ENCODE measurements at regions not wholly inside any gene's neighbourhood (a gene's known extent, or its start where the extent isn't known, plus 50 kb on each side); places are given as distances from the start of the nearest gene placed in this dataset.

- Mint-ChIP-seq H3K27ac (no peak overlapping the region), H3K4me3 (no peak overlapping the region), H3K27me3 (no peaks in the 10 kb centered on the region), H3K36me3 (no peaks in the 10 kb centered on the region), H3K9me3 (peaks cover 3 to 7% of the 10 kb centered on the region in 2 donors), H3K4me1 (no peaks in the 10 kb centered on the region)
- ATAC-seq (replicated peaks), result no peak
- no peak for DNase-seq
Observed at GRCh38 chr4:125511715-125512114, 197.0 kb downstream of the FAT4 start.

- no peak overlapping the region for H3K27ac Mint-ChIP-seq
- H3K9me3 Mint-ChIP-seq, result peaks cover 3 to 5% of the 10 kb centered on the region in 2 donors
- no peaks in the 10 kb centered on the region for H3K36me3 Mint-ChIP-seq
- no peak for DNase-seq
- no peak for ATAC-seq (replicated peaks)
- no peaks in the 10 kb centered on the region for H3K4me1 Mint-ChIP-seq
- H3K27me3 Mint-ChIP-seq, result no peaks in the 10 kb centered on the region
- H3K4me3 Mint-ChIP-seq, result no peak overlapping the region
Observed at GRCh38 chr4:125515016-125515415, 200.3 kb downstream of the FAT4 start.

- DNase-seq (no peak), ATAC-seq (replicated peaks) (no peak)
- H3K27ac Mint-ChIP-seq, result no peak overlapping the region
- H3K36me3 Mint-ChIP-seq, result no peaks in the 10 kb centered on the region
- H3K9me3 Mint-ChIP-seq, result peaks cover 0 to 5% of the 10 kb centered on the region in 2 donors
- no peaks in the 10 kb centered on the region for H3K4me1 Mint-ChIP-seq
- H3K27me3 Mint-ChIP-seq, result no peaks in the 10 kb centered on the region
- no peak overlapping the region for H3K4me3 Mint-ChIP-seq
Observed at GRCh38 chr4:125517831-125518230, 203.1 kb downstream of the FAT4 start.

- Mint-ChIP-seq H3K27ac (no peak overlapping the region), H3K4me1 (no peaks in the 10 kb centered on the region), H3K27me3 (no peaks in the 10 kb centered on the region), H3K4me3 (no peak overlapping the region), H3K36me3 (no peaks in the 10 kb centered on the region), H3K9me3 (peaks cover 0 to 7% of the 10 kb centered on the region in 2 donors)
- ATAC-seq (replicated peaks) (no peak), DNase-seq (no peak)
Observed at GRCh38 chr4:125518281-125518680, 203.5 kb downstream of the FAT4 start.

GRCh38 chr4:125519371-125520146 is 204.8 kb downstream of the FAT4 start:
- no peaks in the 10 kb centered on the region for H3K36me3 Mint-ChIP-seq
- peaks cover 0 to 7% of the 10 kb centered on the region in 2 donors for H3K9me3 Mint-ChIP-seq

GRCh38 chr4:125520258-125520990 is 205.7 kb downstream of the FAT4 start:
- H3K9me3 Mint-ChIP-seq, result peaks cover 0 to 3% of the 10 kb centered on the region in 2 donors
- no peak for DNase-seq

More at GRCh38 chr4:125519371-125520146, 204.8 kb downstream of the FAT4 start:
- H3K27me3 Mint-ChIP-seq, result no peaks in the 10 kb centered on the region
- H3K27ac Mint-ChIP-seq, result no peak overlapping the region
- no peaks in the 10 kb centered on the region for H3K4me1 Mint-ChIP-seq
- H3K4me3 Mint-ChIP-seq, result no peak overlapping the region
- ATAC-seq (replicated peaks) (no peak), DNase-seq (no peak)

GRCh38 chr4:125522588-125522987 is 207.8 kb downstream of the FAT4 start:
- DNase-seq, result no peak
- no peak overlapping the region for H3K4me3 Mint-ChIP-seq
- H3K27me3 Mint-ChIP-seq, result no peaks in the 10 kb centered on the region
- no peak for ATAC-seq (replicated peaks)
- no peak overlapping the region for H3K27ac Mint-ChIP-seq
- H3K4me1 Mint-ChIP-seq, result no peaks in the 10 kb centered on the region
- peaks cover 0 to 2% of the 10 kb centered on the region in 2 donors for H3K9me3 Mint-ChIP-seq
- H3K36me3 Mint-ChIP-seq, result no peaks in the 10 kb centered on the region

More at GRCh38 chr4:125520258-125520990, 205.7 kb downstream of the FAT4 start:
- no peak overlapping the region for H3K4me3 Mint-ChIP-seq
- no peaks in the 10 kb centered on the region for H3K27me3 Mint-ChIP-seq
- no peak for ATAC-seq (replicated peaks)
- no peaks in the 10 kb centered on the region for H3K36me3 Mint-ChIP-seq
- H3K27ac Mint-ChIP-seq, result no peak overlapping the region
- no peaks in the 10 kb centered on the region for H3K4me1 Mint-ChIP-seq

- Mint-ChIP-seq H3K36me3 (no peaks in the 10 kb centered on the region), H3K9me3 (peaks cover 0 to 2% of the 10 kb centered on the region in 2 donors), H3K4me3 (no peak overlapping the region), H3K4me1 (no peaks in the 10 kb centered on the region), H3K27ac (no peak overlapping the region), H3K27me3 (no peaks in the 10 kb centered on the region)
- no peak for ATAC-seq (replicated peaks)
- DNase-seq, result no peak
Observed at GRCh38 chr4:125522992-125523391, 208.2 kb downstream of the FAT4 start.

- ATAC-seq (replicated peaks), result no peak
- Mint-ChIP-seq H3K36me3 (no peaks in the 10 kb centered on the region), H3K4me1 (no peaks in the 10 kb centered on the region), H3K4me3 (no peak overlapping the region), H3K27me3 (no peaks in the 10 kb centered on the region), H3K9me3 (peaks cover 0 to 2% of the 10 kb centered on the region in 2 donors), H3K27ac (no peak overlapping the region)
- no peak for DNase-seq
Observed at GRCh38 chr4:125526420-125526819, 211.7 kb downstream of the FAT4 start.

GRCh38 chr4:125527681-125528080 is 212.9 kb downstream of the FAT4 start:
- H3K4me3 Mint-ChIP-seq, result no peak overlapping the region
- no peak for DNase-seq
- H3K9me3 Mint-ChIP-seq, result peaks cover 0 to 2% of the 10 kb centered on the region in 2 donors
- no peak for ATAC-seq (replicated peaks)
- H3K27me3 Mint-ChIP-seq, result no peaks in the 10 kb centered on the region
- no peaks in the 10 kb centered on the region for H3K4me1 Mint-ChIP-seq
- no peak overlapping the region for H3K27ac Mint-ChIP-seq
- H3K36me3 Mint-ChIP-seq, result no peaks in the 10 kb centered on the region

GRCh38 chr4:125529071-125529470 is 214.3 kb downstream of the FAT4 start:
- no peaks in the 10 kb centered on the region for H3K4me1 Mint-ChIP-seq
- H3K27me3 Mint-ChIP-seq, result no peaks in the 10 kb centered on the region
- ATAC-seq (replicated peaks) (no peak), DNase-seq (no peak)
- no peak overlapping the region for H3K27ac Mint-ChIP-seq
- peaks cover 0 to 2% of the 10 kb centered on the region in 2 donors for H3K9me3 Mint-ChIP-seq
- no peak overlapping the region for H3K4me3 Mint-ChIP-seq
- H3K36me3 Mint-ChIP-seq, result no peaks in the 10 kb centered on the region

- no peaks in the 10 kb centered on the region for H3K36me3 Mint-ChIP-seq
- no peak overlapping the region for H3K4me3 Mint-ChIP-seq
- no peak overlapping the region for H3K27ac Mint-ChIP-seq
- H3K27me3 Mint-ChIP-seq, result no peaks in the 10 kb centered on the region
- DNase-seq (no peak), ATAC-seq (replicated peaks) (no peak)
- peaks cover 12 to 15% of the 10 kb centered on the region in 2 donors for H3K9me3 Mint-ChIP-seq
- no peaks in the 10 kb centered on the region for H3K4me1 Mint-ChIP-seq
Observed at GRCh38 chr4:125538670-125539069, 223.9 kb downstream of the FAT4 start.

GRCh38 chr4:125539691-125540090 is 224.9 kb downstream of the FAT4 start:
- ATAC-seq (replicated peaks) (no peak), DNase-seq (no peak)
- H3K27ac Mint-ChIP-seq, result no peak overlapping the region
- peaks cover 12 to 14% of the 10 kb centered on the region in 2 donors for H3K9me3 Mint-ChIP-seq
- no peaks in the 10 kb centered on the region for H3K4me1 Mint-ChIP-seq
- no peaks in the 10 kb centered on the region for H3K36me3 Mint-ChIP-seq
- H3K4me3 Mint-ChIP-seq, result no peak overlapping the region
- no peaks in the 10 kb centered on the region for H3K27me3 Mint-ChIP-seq

- H3K27ac Mint-ChIP-seq, result no peak overlapping the region
- DNase-seq, result no peak
- H3K4me3 Mint-ChIP-seq, result no peak overlapping the region
- peaks cover 11 to 12% of the 10 kb centered on the region in 2 donors for H3K9me3 Mint-ChIP-seq
- H3K4me1 Mint-ChIP-seq, result no peaks in the 10 kb centered on the region
- H3K36me3 Mint-ChIP-seq, result no peaks in the 10 kb centered on the region
- no peaks in the 10 kb centered on the region for H3K27me3 Mint-ChIP-seq
- no peak for ATAC-seq (replicated peaks)
Observed at GRCh38 chr4:125541836-125542385, 227.2 kb downstream of the FAT4 start.

GRCh38 chr4:125546272-125546671 is 231.5 kb downstream of the FAT4 start:
- H3K9me3 Mint-ChIP-seq, result no peaks in the 10 kb centered on the region
- H3K4me3 Mint-ChIP-seq, result no peak overlapping the region
- no peaks in the 10 kb centered on the region for H3K27me3 Mint-ChIP-seq
- DNase-seq (no peak), ATAC-seq (replicated peaks) (no peak)
- no peaks in the 10 kb centered on the region for H3K4me1 Mint-ChIP-seq
- no peak overlapping the region for H3K27ac Mint-ChIP-seq
- no peaks in the 10 kb centered on the region for H3K36me3 Mint-ChIP-seq
